Endodermal cell (in vitro differentiated cells): ENCODE measurements at regions not wholly inside any gene's neighbourhood (a gene's known extent, or its start where the extent isn't known, plus 50 kb on each side); places are given as distances from the start of the nearest gene placed in this dataset.

Source experiments
- DNase-seq: peaks from one replicate; pipeline ENCODE4 v3.0.0-alpha.2; 2017
- H3K27ac ChIP-seq: 2 replicates; pipeline ENCODE4 v1.5.1; 2013; ENCODE audit warnings: mild to moderate bottlenecking, low read depth, low read length, moderate library complexity
- H3K27me3 ChIP-seq: 2 replicates; pipeline ENCODE4 v1.6.1; 2013; ENCODE audit warnings: mild to moderate bottlenecking, low read length, moderate library complexity; ENCODE audit not compliant: insufficient read depth, control insufficient read depth, poor library complexity, severe bottlenecking
- H3K36me3 ChIP-seq: 2 replicates; pipeline ENCODE4 v1.7.0; 2013; ENCODE audit warnings: mild to moderate bottlenecking, low read length, moderate library complexity; ENCODE audit not compliant: control insufficient read depth, insufficient read depth
- H3K4me1 ChIP-seq: one replicate; pipeline ENCODE4 v1.7.0; 2013; ENCODE audit warnings: low read length; ENCODE audit not compliant: control insufficient read depth, insufficient read depth
- H3K4me3 ChIP-seq: 2 replicates; pipeline ENCODE4 v1.5.1; 2013; ENCODE audit warnings: mild to moderate bottlenecking, low read length, moderate library complexity
- H3K9ac ChIP-seq: 2 replicates; pipeline ENCODE4 v1.6.1; 2013; ENCODE audit warnings: mild to moderate bottlenecking, low read length, moderate library complexity; ENCODE audit not compliant: poor library complexity, severe bottlenecking; ENCODE audit errors: extremely low read depth
- H3K9me3 ChIP-seq: 2 replicates; pipeline ENCODE4 v1.6.1; 2013; ENCODE audit warnings: mild to moderate bottlenecking, low read length, moderate library complexity; ENCODE audit not compliant: control insufficient read depth
- H3K27ac Mint-ChIP-seq: 2 replicates; pipeline ENCODE4 v1.8.0; 2020; ENCODE audit warnings: mixed read lengths
- H3K27me3 Mint-ChIP-seq: 2 replicates; pipeline ENCODE4 v1.8.0; 2021; ENCODE audit warnings: mild to moderate bottlenecking, mixed read lengths; ENCODE audit not compliant: insufficient read depth
- H3K36me3 Mint-ChIP-seq: 2 replicates; pipeline ENCODE4 v1.8.0; 2020; ENCODE audit warnings: low read depth, mixed read lengths
- H3K4me1 Mint-ChIP-seq: 2 replicates; pipeline ENCODE4 v1.8.0; 2020; ENCODE audit warnings: mixed read lengths
- H3K4me3 Mint-ChIP-seq: 2 replicates; pipeline ENCODE4 v1.8.0; 2020; ENCODE audit warnings: mild to moderate bottlenecking, moderate library complexity, mixed read lengths
- H3K9me3 Mint-ChIP-seq: 2 replicates; pipeline ENCODE4 v1.8.0; 2020; ENCODE audit warnings: mild to moderate bottlenecking, mixed read lengths
- CTCF ChIP-seq: fragments of 200-600 bp; sonication (generic); conservative IDR thresholded peaks from 2 replicates; pipeline ENCODE4 v1.5.0; 2021; ENCODE audit warnings: antibody characterized with exemption, mild to moderate bottlenecking
- WGBS, 2 experiments: methylation state at CpG; one replicate each; pipeline versions ENCODE4 v1.1.5 to v1.1.7; 2013; ENCODE audit warnings: missing lambda C conversion rate in 2 of 2, mixed read lengths in 1 of 2; ENCODE audit not compliant: insufficient coverage in 1 of 2, insufficient read length in 1 of 2; 5-methylcytosine and 5-hydroxymethylcytosine counted together

- no peak overlapping the region for H3K4me3 Mint-ChIP-seq
- no peaks in the 10 kb centered on the region for H3K27me3 ChIP-seq
- H3K9ac ChIP-seq = no peak overlapping the region
- TF ChIP-seq CTCF = no peak
- no peak overlapping the region for H3K27ac Mint-ChIP-seq
- H3K9me3 Mint-ChIP-seq = no peaks in the 10 kb centered on the region
- H3K4me3 ChIP-seq = peak overlapping the region; percentile 33
- no peaks in the 10 kb centered on the region for H3K36me3 Mint-ChIP-seq
- H3K27me3 Mint-ChIP-seq = no peaks in the 10 kb centered on the region
- no peaks in the 10 kb centered on the region for H3K36me3 ChIP-seq
- DNase-seq = no peak
- H3K27ac ChIP-seq = no peak overlapping the region
- peaks cover 13% of the 10 kb centered on the region for H3K4me1 Mint-ChIP-seq
- H3K9me3 ChIP-seq = no peaks in the 10 kb centered on the region
- peaks cover 6% of the 10 kb centered on the region for H3K4me1 ChIP-seq
These were observed 342.3 kb upstream of the GRID2 start for GRCh38 chr4:91961504-91961903.

GRCh38 chr4:91963486-91963885 is 340.3 kb upstream of the GRID2 start:
- Mint-ChIP-seq H3K36me3 (no peaks in the 10 kb centered on the region), H3K4me1 (peaks cover 13% of the 10 kb centered on the region), H3K4me3 (no peak overlapping the region), H3K27me3 (no peaks in the 10 kb centered on the region), H3K27ac (no peak overlapping the region), H3K9me3 (no peaks in the 10 kb centered on the region)
- no peak for TF ChIP-seq CTCF
- no peak overlapping the region for H3K27ac ChIP-seq
- no peaks in the 10 kb centered on the region for H3K36me3 ChIP-seq
- no peaks in the 10 kb centered on the region for H3K27me3 ChIP-seq
- H3K4me1 ChIP-seq = peaks cover 6% of the 10 kb centered on the region
- no peak overlapping the region for H3K9ac ChIP-seq
- no peaks in the 10 kb centered on the region for H3K9me3 ChIP-seq
- 94 to 100% methylated on average over 2 to 3 of the region's 3 CpGs for WGBS, 2 experiments
- no peak overlapping the region for H3K4me3 ChIP-seq
- DNase-seq = no peak

- Mint-ChIP-seq H3K4me3 (no peak overlapping the region), H3K9me3 (no peaks in the 10 kb centered on the region)
- H3K27me3 ChIP-seq = no peaks in the 10 kb centered on the region
These were observed 338.6 kb upstream of the GRID2 start for GRCh38 chr4:91965166-91965565.

More at GRCh38 chr4:91965166-91965565, 338.6 kb upstream of the GRID2 start:
- Mint-ChIP-seq H3K27ac (no peak overlapping the region), H3K36me3 (no peaks in the 10 kb centered on the region), H3K27me3 (no peaks in the 10 kb centered on the region), H3K4me1 (peaks cover 11% of the 10 kb centered on the region)
- no peaks in the 10 kb centered on the region for H3K9me3 ChIP-seq
- H3K27ac ChIP-seq = no peak overlapping the region
- no peak overlapping the region for H3K4me3 ChIP-seq
- no peaks in the 10 kb centered on the region for H3K36me3 ChIP-seq
- H3K9ac ChIP-seq = no peak overlapping the region
- DNase-seq = no peak
- peaks cover 6% of the 10 kb centered on the region for H3K4me1 ChIP-seq
- TF ChIP-seq CTCF = peak; percentile 67
